Smooth muscle cell (in vitro differentiated cells): ENCODE measurements at regions not wholly inside any gene's neighbourhood (a gene's known extent, or its start where the extent isn't known, plus 50 kb on each side); places are given as distances from the start of the nearest gene placed in this dataset.

ENCODE experiments used
- DNase-seq: peaks from one replicate; lab custom pipeline; 2025; ENCODE audit not compliant: unreplicated experiment; lab: John Stamatoyannopoulos, UW
- H2AFZ ChIP-seq: fragments of 200-600 bp; sonication (generic); 2 replicates; pipeline ENCODE4 v1.6.0; 2016; ENCODE audit warnings: antibody characterized with exemption, low read depth, mild to moderate bottlenecking
- H3F3A ChIP-seq: fragments of 200-600 bp; sonication (generic); 2 replicates; pipeline ENCODE4 v1.6.0; 2017; ENCODE audit warnings: antibody characterized with exemption, low read depth
- H3K27ac ChIP-seq: fragments of 200-600 bp; sonication (generic); 2 replicates; pipeline ENCODE4 v1.5.1; 2016; ENCODE audit warnings: low read depth, mild to moderate bottlenecking
- H3K27me3 ChIP-seq: fragments of 200-600 bp; sonication (generic); 2 replicates; pipeline ENCODE4 v1.6.1; 2016; ENCODE audit warnings: low read depth, mild to moderate bottlenecking
- H3K36me3 ChIP-seq: fragments of 200-600 bp; sonication (generic); 2 replicates; pipeline ENCODE4 v1.5.1; 2016; ENCODE audit warnings: low read depth
- H3K4me1 ChIP-seq: fragments of 200-600 bp; sonication (generic); 2 replicates; pipeline ENCODE4 v1.5.1; 2016; ENCODE audit warnings: low read depth
- H3K4me2 ChIP-seq: fragments of 200-600 bp; sonication (generic); 2 replicates; pipeline ENCODE4 v1.6.0; 2016; ENCODE audit warnings: mild to moderate bottlenecking
- H3K4me3 ChIP-seq: fragments of 200-600 bp; sonication (generic); 2 replicates; pipeline ENCODE4 v1.5.1; 2016; ENCODE audit warnings: mild to moderate bottlenecking
- H3K79me2 ChIP-seq: fragments of 200-600 bp; sonication (generic); 2 replicates; pipeline ENCODE4 v1.6.0; 2016; ENCODE audit warnings: low read depth, mild to moderate bottlenecking
- H3K9ac ChIP-seq: fragments of 200-600 bp; sonication (generic); 2 replicates; pipeline ENCODE4 v1.6.0; 2016; ENCODE audit warnings: low read depth
- H3K9me3 ChIP-seq: fragments of 200-600 bp; sonication (generic); replicated peaks from 2 replicates; pipeline ENCODE4 v1.5.1; 2016; ENCODE audit warnings: low read depth
- H4K20me1 ChIP-seq: fragments of 200-600 bp; sonication (generic); 2 replicates; pipeline ENCODE4 v1.6.0; 2016; ENCODE audit warnings: low read depth
- WGBS: methylation state at CpG from one replicate; pipeline ENCODE4 v1.1.7; 2016; ENCODE audit warnings: low lambda C conversion rate; 5-methylcytosine and 5-hydroxymethylcytosine counted together
- TF ChIP-seq, protein P1 (sequence below): fragments of 200-600 bp; sonication (generic); IDR thresholded peaks from 2 replicates; pipeline ENCODE4 v1.5.1; 2017; ENCODE audit warnings: borderline replicate concordance, mild to moderate bottlenecking, antibody characterized with exemption; ENCODE audit not compliant: insufficient read depth, poor library complexity, severe bottlenecking

DNA sequence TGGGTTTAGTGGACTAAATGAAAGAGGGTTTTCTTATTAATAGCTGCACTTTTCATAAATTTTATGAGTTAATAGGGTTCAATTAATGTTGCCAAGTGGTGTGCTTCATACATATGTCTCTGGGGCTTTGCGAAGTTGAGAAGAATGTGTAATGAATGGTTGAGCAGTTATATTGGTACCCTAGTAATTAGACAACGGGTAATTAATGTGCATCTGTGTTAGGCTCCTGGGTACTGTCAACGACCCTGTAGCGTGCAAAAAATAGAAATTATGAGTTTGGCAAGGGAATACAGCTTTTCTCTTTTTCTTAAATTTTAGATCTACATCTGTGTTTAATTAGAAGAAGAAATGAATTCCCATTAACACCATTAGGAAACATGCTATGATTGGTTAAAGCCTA lies 1027.7 kb downstream of the ARAP2 start:
- Histone ChIP-seq H3K4me1 (no peaks in the 10 kb centered on the region), H2AFZ (no peak overlapping the region), H3K9ac (no peak overlapping the region), H4K20me1 (no peaks in the 10 kb centered on the region), H3K79me2 (no peaks in the 10 kb centered on the region), H3F3A (no peaks in the 10 kb centered on the region), H3K36me3 (no peaks in the 10 kb centered on the region), H3K4me2 (no peak overlapping the region), H3K9me3 (no peaks in the 10 kb centered on the region), H3K27ac (no peak overlapping the region), H3K4me3 (no peak overlapping the region), H3K27me3 (no peaks in the 10 kb centered on the region)
- DNase-seq: no peak
- 90% methylated on average over 4 of the region's 4 CpGs for WGBS
- TF ChIP-seq, protein P1, sequence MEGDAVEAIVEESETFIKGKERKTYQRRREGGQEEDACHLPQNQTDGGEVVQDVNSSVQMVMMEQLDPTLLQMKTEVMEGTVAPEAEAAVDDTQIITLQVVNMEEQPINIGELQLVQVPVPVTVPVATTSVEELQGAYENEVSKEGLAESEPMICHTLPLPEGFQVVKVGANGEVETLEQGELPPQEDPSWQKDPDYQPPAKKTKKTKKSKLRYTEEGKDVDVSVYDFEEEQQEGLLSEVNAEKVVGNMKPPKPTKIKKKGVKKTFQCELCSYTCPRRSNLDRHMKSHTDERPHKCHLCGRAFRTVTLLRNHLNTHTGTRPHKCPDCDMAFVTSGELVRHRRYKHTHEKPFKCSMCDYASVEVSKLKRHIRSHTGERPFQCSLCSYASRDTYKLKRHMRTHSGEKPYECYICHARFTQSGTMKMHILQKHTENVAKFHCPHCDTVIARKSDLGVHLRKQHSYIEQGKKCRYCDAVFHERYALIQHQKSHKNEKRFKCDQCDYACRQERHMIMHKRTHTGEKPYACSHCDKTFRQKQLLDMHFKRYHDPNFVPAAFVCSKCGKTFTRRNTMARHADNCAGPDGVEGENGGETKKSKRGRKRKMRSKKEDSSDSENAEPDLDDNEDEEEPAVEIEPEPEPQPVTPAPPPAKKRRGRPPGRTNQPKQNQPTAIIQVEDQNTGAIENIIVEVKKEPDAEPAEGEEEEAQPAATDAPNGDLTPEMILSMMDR: no peak

DNA sequence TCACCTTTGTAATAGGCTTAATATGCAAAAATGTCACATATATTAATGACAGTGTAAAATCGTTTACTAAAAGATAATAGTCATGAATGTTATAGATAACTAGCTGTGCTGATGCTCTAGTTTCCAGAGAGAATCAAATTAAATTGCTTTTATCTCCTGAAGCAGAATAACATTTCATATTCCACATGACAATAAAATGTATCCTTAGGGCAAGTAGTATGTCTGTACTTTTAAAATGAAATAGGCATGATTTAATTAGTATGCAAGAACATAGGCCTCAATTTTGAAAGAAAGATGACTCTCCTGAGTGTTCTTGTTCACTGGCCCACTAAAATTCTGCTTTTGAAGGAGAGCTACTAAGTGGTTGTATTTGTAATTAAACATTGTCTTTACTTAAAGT lies 1027.0 kb downstream of the ARAP2 start:
- H3K4me2 ChIP-seq: no peak overlapping the region
- 73% methylated on average over 1 of the region's 1 CpG for WGBS
- no peak overlapping the region for H2AFZ ChIP-seq
- H3K79me2 ChIP-seq: no peaks in the 10 kb centered on the region
- H3K9ac ChIP-seq: no peak overlapping the region
- H3K27ac ChIP-seq: no peak overlapping the region
- H3F3A ChIP-seq: no peaks in the 10 kb centered on the region
- no peaks in the 10 kb centered on the region for H3K4me1 ChIP-seq
- H3K4me3 ChIP-seq: no peak overlapping the region
- H3K36me3 ChIP-seq: no peaks in the 10 kb centered on the region
- H3K9me3 ChIP-seq: no peaks in the 10 kb centered on the region
- no peaks in the 10 kb centered on the region for H4K20me1 ChIP-seq
- no peak for DNase-seq
- H3K27me3 ChIP-seq: no peaks in the 10 kb centered on the region
- TF ChIP-seq, protein P1: no peak

DNA sequence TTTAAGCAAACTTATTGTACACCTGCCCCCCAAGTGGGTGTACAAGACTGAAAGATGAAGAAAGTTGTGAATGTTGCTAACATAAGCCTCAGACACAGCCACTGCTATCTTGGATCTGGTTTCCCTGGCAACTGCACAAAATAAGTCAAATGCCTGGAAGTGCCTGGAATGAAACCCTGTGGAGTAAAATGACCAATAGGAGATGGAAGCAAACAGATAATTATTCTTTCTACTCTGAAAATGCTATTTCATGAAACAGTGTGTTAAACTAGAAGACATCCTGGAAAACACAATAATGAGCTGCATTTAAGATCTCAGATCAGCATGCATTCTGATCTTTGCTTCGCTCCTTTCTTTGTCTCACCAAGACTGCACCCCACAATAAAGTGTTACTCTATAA lies 1016.0 kb downstream of the ARAP2 start:
- no peaks in the 10 kb centered on the region for H4K20me1 ChIP-seq
- no peak overlapping the region for H2AFZ ChIP-seq
- H3K27ac ChIP-seq: no peak overlapping the region
- H3K27me3 ChIP-seq: no peaks in the 10 kb centered on the region
- no peak overlapping the region for H3K9ac ChIP-seq
- H3F3A ChIP-seq: no peaks in the 10 kb centered on the region
- H3K36me3 ChIP-seq: no peaks in the 10 kb centered on the region
- no peak overlapping the region for H3K4me2 ChIP-seq
- no peaks in the 10 kb centered on the region for H3K9me3 ChIP-seq
- no peak for DNase-seq
- WGBS: 87% methylated on average over 1 of the region's 1 CpG
- H3K4me3 ChIP-seq: no peak overlapping the region
- no peaks in the 10 kb centered on the region for H3K79me2 ChIP-seq
- no peaks in the 10 kb centered on the region for H3K4me1 ChIP-seq
- TF ChIP-seq, protein P1: no peak

DNA sequence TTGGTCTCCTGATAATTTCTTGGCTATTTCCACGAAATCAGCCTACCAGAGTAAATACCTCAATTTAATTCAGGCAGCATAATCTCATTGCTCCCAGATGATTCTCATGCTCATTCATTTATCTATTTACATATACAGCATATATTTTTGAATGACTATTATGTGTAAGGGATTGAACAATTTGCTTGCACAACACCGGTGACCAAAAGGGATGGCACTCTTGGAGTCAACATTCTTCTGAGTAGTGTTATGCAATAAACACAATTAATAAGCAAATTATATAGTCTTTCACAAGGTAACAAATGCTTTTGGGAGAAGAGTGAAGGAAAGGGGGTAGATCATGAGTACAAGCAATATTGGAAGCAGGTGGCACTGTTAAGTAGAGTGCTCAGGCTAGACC lies 1015.3 kb downstream of the ARAP2 start:
- no peaks in the 10 kb centered on the region for H4K20me1 ChIP-seq
- H3F3A ChIP-seq: no peaks in the 10 kb centered on the region
- no peaks in the 10 kb centered on the region for H3K9me3 ChIP-seq
- H3K27me3 ChIP-seq: no peaks in the 10 kb centered on the region
- no peak overlapping the region for H3K9ac ChIP-seq
- no peaks in the 10 kb centered on the region for H3K79me2 ChIP-seq
- no peak overlapping the region for H3K4me3 ChIP-seq
- no peak overlapping the region for H3K27ac ChIP-seq
- 84% methylated on average over 2 of the region's 2 CpGs for WGBS
- H2AFZ ChIP-seq: no peak overlapping the region
- no peaks in the 10 kb centered on the region for H3K36me3 ChIP-seq
- no peak overlapping the region for H3K4me2 ChIP-seq
- TF ChIP-seq, protein P1: no peak
- DNase-seq: no peak
- H3K4me1 ChIP-seq: no peaks in the 10 kb centered on the region
